AG09309 (cell line): ENCODE measurements at regions not wholly inside any gene's neighbourhood (a gene's known extent, or its start where the extent isn't known, plus 50 kb on each side); places are given as distances from the start of the nearest gene placed in this dataset.

Source experiments
- DNase-seq: peaks from one replicate; pipeline ENCODE4 v3.0.0-alpha.2; 2010; ENCODE audit warnings: low read depth
- H3K4me3 ChIP-seq: 2 replicates; pipeline ENCODE4 v1.5.1; 2011; ENCODE audit warnings: mild to moderate bottlenecking, low read depth, low read length, moderate library complexity; ENCODE audit not compliant: control insufficient read depth
- CTCF ChIP-seq: IDR thresholded peaks from 2 replicates; pipeline ENCODE4 v1.5.1; 2011; ENCODE audit warnings: mild to moderate bottlenecking, low read depth, low read length, inconsistent platforms; ENCODE audit not compliant: insufficient read depth, control insufficient read depth; ENCODE audit errors: missing control alignments

GRCh38 chr2:226396541-226396940, 403.1 kb downstream of the IRS1 start:
- no peak for DNase-seq
- H3K4me3 ChIP-seq, result no peak overlapping the region
- no peak for TF ChIP-seq CTCF

- H3K4me3 ChIP-seq, result no peak overlapping the region
- DNase-seq, result no peak
- no peak for TF ChIP-seq CTCF
Measured at GRCh38 chr2:226387499-226387942, 412.1 kb downstream of the IRS1 start.

GRCh38 chr2:226383461-226383860, 416.2 kb downstream of the IRS1 start:
- TF ChIP-seq CTCF, result no peak
- DNase-seq, result no peak
- no peak overlapping the region for H3K4me3 ChIP-seq

- TF ChIP-seq CTCF, result no peak
- no peak overlapping the region for H3K4me3 ChIP-seq
- no peak for DNase-seq
Measured at GRCh38 chr2:226380679-226381078, 418.9 kb downstream of the IRS1 start.

- DNase-seq, result no peak
Measured at GRCh38 chr2:226378753-226379705, 420.6 kb downstream of the IRS1 start.

More at GRCh38 chr2:226378753-226379705, 420.6 kb downstream of the IRS1 start:
- TF ChIP-seq CTCF, result no peak
- no peak overlapping the region for H3K4me3 ChIP-seq
